K562 (cell line): ENCODE measurements at regions not wholly inside any gene's neighbourhood (a gene's known extent, or its start where the extent isn't known, plus 50 kb on each side); places are given as distances from the start of the nearest gene placed in this dataset.
A peak's percentile ranks its signal among the peaks of the same experiment; 100 is the strongest.

ENCODE experiments used
- ATAC-seq: fragments of 200-7000 bp; cut with Tn5 transposase; 3 replicates; pipeline ENCODE4 v1.9.1; 2020; ENCODE audit warnings: moderate library complexity
- BruUV-seq: library from RNA; stranded (reverse); fragments of 400-500 nt; replicated peaks from 2 replicates; lab custom pipeline; 2021; lab: Mats Ljungman, UMichigan
- CTCF ChIA-PET: fragments of 300-600 bp; formaldehyde crosslinking; extraction: SDS; loops from one replicate; lab custom pipeline; 2021; ENCODE audit warnings: low intra/inter-chr PET ratio; lab: Yijun Ruan, JAX
- POLR2A ChIA-PET: fragments of 300-600, 350-650 bp; sonication (Branson Sonifier 250); formaldehyde crosslinking; extraction: SDS; loops from one replicate; lab custom pipeline; 2021; ENCODE audit warnings: antibody characterized with exemption, inconsistent platforms; lab: Yijun Ruan, JAX
- DNase-seq, 4 experiments: peaks; one replicate each; pipeline versions ENCODE4 v3.0.0 to v3.0.0-alpha.2; 2011 to 2018; ENCODE audit warnings: low spot score in 3 of 4, mixed read lengths in 3 of 4; ENCODE audit errors: extremely low read depth in 1 of 4
- FAIRE-seq: peaks from 2 replicates; lab custom pipeline; 2011; peaks lifted over from hg19 to GRCh38; lab: Jason Lieb, UNC
- H2AFZ ChIP-seq: 2 replicates; pipeline ENCODE4 v1.6.0; 2011; ENCODE audit warnings: low read depth, low read length, control low read depth, inconsistent platforms
- H3K27ac ChIP-seq: fragments of 200-600 bp; 3 replicates; pipeline ENCODE4 v1.8.0; 2011; ENCODE audit warnings: low read depth, mild to moderate bottlenecking, control low read depth, inconsistent platforms, low read length, moderate library complexity, mixed read lengths; ENCODE audit errors: extremely low read depth
- H3K27me3 ChIP-seq, 2 experiments: fragments of 300-600 bp in 1 of 2; 2 replicates in 1 of 2; 3 replicates in 1 of 2; pipeline versions ENCODE4 v1.6.0 to v1.8.0; 2011; ENCODE audit warnings: inconsistent platforms in 2 of 2, low read length in 2 of 2, mild to moderate bottlenecking in 1 of 2, mixed read lengths in 1 of 2, moderate library complexity in 1 of 2; ENCODE audit not compliant: control insufficient read depth in 2 of 2, insufficient read depth in 2 of 2
- H3K36me3 ChIP-seq: fragments of 300-600 bp; 3 replicates; pipeline ENCODE4 v1.8.0; 2011; ENCODE audit warnings: mild to moderate bottlenecking, low read length, inconsistent platforms; ENCODE audit not compliant: control insufficient read depth, insufficient read depth
- H3K4me1 ChIP-seq, 2 experiments: fragments of 200-600 bp in 1 of 2; replicated peaks in 1 of 2; 2 replicates in 1 of 2; 3 replicates in 1 of 2; pipeline versions ENCODE4 v1.5.1 to v1.8.0; 2011; ENCODE audit warnings: inconsistent platforms in 2 of 2, low read length in 2 of 2, mild to moderate bottlenecking in 1 of 2, mixed read lengths in 1 of 2, moderate library complexity in 1 of 2; ENCODE audit not compliant: control insufficient read depth in 2 of 2, insufficient read depth in 2 of 2
- H3K4me2 ChIP-seq: 2 replicates; pipeline ENCODE4 v1.6.1; 2011; ENCODE audit warnings: low read length, control low read depth, inconsistent platforms, mixed read lengths; ENCODE audit not compliant: insufficient read depth
- H3K4me3 ChIP-seq: fragments of 200-600 bp; sonication (generic), shearing (Covaris generic); 2 replicates; pipeline ENCODE4 v1.5.1; 2016; ENCODE audit warnings: control low read depth, inconsistent platforms
- H3K79me2 ChIP-seq: fragments of 200-600 bp; 3 replicates; pipeline ENCODE4 v1.8.0; 2011; ENCODE audit warnings: low read length, inconsistent platforms; ENCODE audit not compliant: control insufficient read depth, insufficient read depth
- H3K9ac ChIP-seq, 2 experiments: 2 replicates each; pipeline versions ENCODE4 v1.6.0 to v1.6.1; 2011; ENCODE audit warnings: low read depth in 2 of 2, low read length in 2 of 2, control low read depth in 1 of 2, inconsistent platforms in 1 of 2, mild to moderate bottlenecking in 1 of 2, mixed read lengths in 1 of 2; ENCODE audit not compliant: insufficient read depth in 1 of 2
- H3K9me1 ChIP-seq: one replicate; pipeline ENCODE4 v1.6.0; 2011; ENCODE audit warnings: inconsistent platforms, mild to moderate bottlenecking, low read length, moderate library complexity; ENCODE audit not compliant: control insufficient read depth, insufficient read depth
- H3K9me3 ChIP-seq: replicated peaks from 2 replicates; pipeline ENCODE4 v1.5.1; 2011; ENCODE audit warnings: low read depth, low read length, inconsistent platforms; ENCODE audit not compliant: control insufficient read depth, insufficient read depth
- H4K20me1 ChIP-seq: replicated peaks from 2 replicates; pipeline ENCODE4 v1.6.1; 2011; ENCODE audit warnings: low read length, inconsistent platforms, mixed read lengths; ENCODE audit not compliant: control insufficient read depth, insufficient read depth
- ADNP ChIP-seq: fragments of 200-800 bp; sonication (Bioruptor generic); IDR thresholded peaks from 2 replicates; pipeline ENCODE4 v1.6.1; 2016; ENCODE audit warnings: missing genetic modification characterization, missing compliant biosample characterization
- BCL6 ChIP-seq: fragments of 250-450 bp; sonication (Bioruptor Pico); IDR thresholded peaks from 2 replicates; pipeline ENCODE4 v1.4.0; 2020
- CEBPG ChIP-seq, 3 experiments: fragments of 200-800 bp in 1 of 3; sonication (Bioruptor generic) in 1 of 3; sonication (generic) in 1 of 3; formaldehyde crosslinking in 1 of 3; IDR thresholded peaks in 2 of 3; conservative IDR thresholded peaks in 1 of 3; 2 replicates each; pipeline versions ENCODE4 v1.6.1 to v1.8.0; 2016 to 2022; ENCODE audit warnings: missing compliant biosample characterization in 2 of 3, missing genetic modification characterization in 2 of 3, mild to moderate bottlenecking in 1 of 3, missing genetic modification reagents in 1 of 3
- HES1 ChIP-seq: fragments of 450-650 bp; IDR thresholded peaks from 2 replicates; pipeline ENCODE4 v1.6.1; 2016; ENCODE audit warnings: low read depth, mild to moderate bottlenecking, moderate library complexity
- HNRNPL ChIP-seq: fragments of 200-400 bp; formaldehyde crosslinking; IDR thresholded peaks from 2 replicates; pipeline ENCODE4 v1.6.1; 2017; ENCODE audit warnings: low read depth, mild to moderate bottlenecking, low read length
- MCM2 ChIP-seq: fragments of 450-650 bp; IDR thresholded peaks from 2 replicates; pipeline ENCODE4 v1.6.1; 2017; ENCODE audit warnings: low read depth, mild to moderate bottlenecking
- MECOM ChIP-seq: fragments of 250-450 bp; sonication (Bioruptor Pico); IDR thresholded peaks from 2 replicates; pipeline ENCODE4 v1.8.0; 2022; ENCODE audit warnings: inconsistent platforms
- MYC ChIP-seq, 2 experiments: fragments of 250-450 bp in 1 of 2; sonication (Bioruptor Pico) in 1 of 2; IDR thresholded peaks; 2 replicates each; pipeline versions ENCODE4 v1.5.1 to v1.6.1; 2012 to 2021; ENCODE audit warnings: low read depth in 2 of 2, borderline replicate concordance in 1 of 2, improper control_type of control experiment in 1 of 2, low read length in 1 of 2, mild to moderate bottlenecking in 1 of 2, moderate library complexity in 1 of 2
- NBN ChIP-seq: fragments of 450-650 bp; IDR thresholded peaks from 2 replicates; pipeline ENCODE4 v1.6.1; 2016; ENCODE audit warnings: low read depth, mild to moderate bottlenecking
- NFIC ChIP-seq: fragments of 450-650 bp; IDR thresholded peaks from 2 replicates; pipeline ENCODE4 v1.6.1; 2017; ENCODE audit warnings: mild to moderate bottlenecking, inconsistent platforms
- NFXL1 ChIP-seq: fragments of 450-650 bp; formaldehyde crosslinking; IDR thresholded peaks from 2 replicates; pipeline ENCODE4 v1.4.0; 2021; ENCODE audit warnings: mild to moderate bottlenecking
- SAFB ChIP-seq: fragments of 200-400 bp; formaldehyde crosslinking; IDR thresholded peaks from 2 replicates; pipeline ENCODE4 v1.6.1; 2017; ENCODE audit warnings: low read depth, low read length, borderline replicate concordance
- STAG1 ChIP-seq: sonication (generic); formaldehyde crosslinking; IDR thresholded peaks from 2 replicates; pipeline ENCODE4 v1.5.0; 2020; ENCODE audit warnings: missing genetic modification reagents, borderline replicate concordance
- TEAD4 ChIP-seq, 2 experiments: sonication (generic) in 1 of 2; formaldehyde crosslinking in 1 of 2; IDR thresholded peaks; 2 replicates each; pipeline versions ENCODE4 v1.6.1 to v1.8.0; 2012 to 2022; ENCODE audit warnings: borderline replicate concordance in 1 of 2, inconsistent platforms in 1 of 2, low read length in 1 of 2, mild to moderate bottlenecking in 1 of 2, missing genetic modification reagents in 1 of 2
- THRAP3 ChIP-seq: fragments of 450-650 bp; IDR thresholded peaks from 2 replicates; pipeline ENCODE4 v1.6.1; 2016; ENCODE audit warnings: mild to moderate bottlenecking, inconsistent platforms, borderline replicate concordance
- ZKSCAN1 ChIP-seq: fragments of 150-350 bp; IDR thresholded peaks from 2 replicates; pipeline ENCODE4 v1.6.1; 2016; ENCODE audit warnings: low read depth, low read length
- ZNF224 ChIP-seq: sonication (generic); formaldehyde crosslinking; IDR thresholded peaks from 2 replicates; pipeline ENCODE4 v1.8.0; 2022; ENCODE audit warnings: mild to moderate bottlenecking, missing genetic modification reagents
- ZNF347 ChIP-seq: fragments of 450-650 bp; formaldehyde crosslinking; IDR thresholded peaks from 2 replicates; pipeline ENCODE4 v1.4.0; 2020; ENCODE audit warnings: low read depth, mild to moderate bottlenecking, moderate library complexity
- ZNF354B ChIP-seq: fragments of 250-450 bp; sonication (Bioruptor Pico); IDR thresholded peaks from 2 replicates; pipeline ENCODE4 v1.4.0; 2020
- WGBS: fragments of 100-300 bp; shearing (Covaris generic); methylation state at CpG from one replicate; pipeline ENCODE4 v1.1.6; 2016; ENCODE audit warnings: low coverage, mixed read lengths; ENCODE audit not compliant: insufficient coverage; ENCODE audit errors: missing lambda C conversion rate; 5-methylcytosine and 5-hydroxymethylcytosine counted together
- in situ Hi-C: fragments of 300-500 bp; cut with MboI; formaldehyde crosslinking; loops from 4 replicates; pipeline ENCODE4 v1.15.0; 2018; ENCODE audit warnings: inconsistent platforms, mixed read lengths
- intact Hi-C: fragments of 100-400 bp; cut with micrococcal nuclease; formaldehyde crosslinking; loops from 2 replicates; pipeline ENCODE4 v1.14.2; 2022

- Histone ChIP-seq H3K9ac (no peak overlapping the region), H3K4me2 (no peak overlapping the region), H3K4me1 (no peaks in the 10 kb centered on the region), H4K20me1 (no peaks in the 10 kb centered on the region), H3K79me2 (no peaks in the 10 kb centered on the region), H3K9me1 (no peaks in the 10 kb centered on the region), H3K27me3 (no peaks in the 10 kb centered on the region), H2AFZ (no peak overlapping the region), H3K27ac (no peak overlapping the region), H3K36me3 (no peaks in the 10 kb centered on the region), H3K4me3 (no peak overlapping the region), H3K9me3 (no peaks in the 10 kb centered on the region)
- ChIA-PET CTCF (no interaction called here), POLR2A (no interaction called here)
- FAIRE-seq, result no peak
- TF ChIP-seq NBN (no peak), MYC (IDR thresholded peaks at IDR 0.05; ENCODE audit: low read depth, low read length) (no peak), MYC (CRISPR knock-in tag; IDR thresholded peaks at IDR 0.05; ENCODE audit: borderline replicate concordance, low read depth) (no peak)
- no peak for DNase-seq
- intact Hi-C loops (no loop called here), in situ Hi-C loops (no loop called here)
- no peak for ATAC-seq
- BruUV-seq, result no TSS peak
Measured at GRCh38 chr9:97179616-97180015, 127.8 kb upstream of the CCDC180 start.

GRCh38 chr9:97176206-97176605 is 131.3 kb upstream of the CCDC180 start:
- ChIA-PET CTCF (no interaction called here), POLR2A (no interaction called here)
- Histone ChIP-seq H3K4me2 (no peak overlapping the region), H3K9me1 (no peaks in the 10 kb centered on the region), H3K27me3 (no peaks in the 10 kb centered on the region), H3K9ac (no peak overlapping the region), H3K4me3 (no peak overlapping the region), H3K9me3 (no peaks in the 10 kb centered on the region), H3K79me2 (no peaks in the 10 kb centered on the region), H3K36me3 (no peaks in the 10 kb centered on the region), H3K4me1 (no peaks in the 10 kb centered on the region), H3K27ac (no peak overlapping the region), H2AFZ (no peak overlapping the region), H4K20me1 (no peaks in the 10 kb centered on the region)
- in situ Hi-C loops, result no loop called here
- no peak for FAIRE-seq
- peak in 1 of 4 experiments; percentile 36 for DNase-seq
- no TSS peak for BruUV-seq
- ATAC-seq, result no peak
- intact Hi-C loops, result no loop called here
- 1% methylated on average over 5 of the region's 5 CpGs for WGBS
- TF ChIP-seq ZNF354B (CRISPR knock-in tag) (no peak), CEBPG (CRISPR knock-in tag; IDR thresholded peaks at IDR 0.05) (no peak), CEBPG (tag; conservative IDR thresholded peaks at IDR 0.05 in 1 of 2, IDR thresholded peaks at IDR 0.05 in 1 of 2) (no peak), ADNP (tag) (no peak), STAG1 (CRISPR knock-in tag) (no peak), ZKSCAN1 (no peak), NFXL1 (no peak), SAFB (no peak), MCM2 (no peak), THRAP3 (no peak), NFIC (peak; percentile 78), HES1 (no peak), ZNF224 (CRISPR knock-in tag) (no peak), TEAD4 (IDR thresholded peaks at IDR 0.05; ENCODE audit: low read length) (no peak), TEAD4 (CRISPR knock-in tag; IDR thresholded peaks at IDR 0.05; ENCODE audit: borderline replicate concordance) (no peak), BCL6 (CRISPR knock-in tag) (no peak), HNRNPL (no peak), ZNF347 (CRISPR knock-in tag) (no peak), MECOM (CRISPR knock-in tag) (no peak)
